HG03520 (cell line): ENCODE measurements at regions not wholly inside any gene's neighbourhood (a gene's known extent, or its start where the extent isn't known, plus 50 kb on each side); places are given as distances from the start of the nearest gene placed in this dataset.
A peak's percentile ranks its signal among the peaks of the same experiment; 100 is the strongest.

Source experiments
- ATAC-seq: cut with Tn5 transposase; IDR thresholded peaks from one replicate; pipeline ENCODE4 v1.9.1; 2021; ENCODE audit warnings: mild to moderate bottlenecking, moderate library complexity; ENCODE audit not compliant: unreplicated experiment

- ATAC-seq: no peak
These were observed 216.6 kb downstream of the SH3BP4 start for GRCh38 chr2:235168174-235168979.

- ATAC-seq: no peak
These were observed 218.2 kb downstream of the SH3BP4 start for GRCh38 chr2:235170016-235170415.

- ATAC-seq: no peak
These were observed 219.0 kb downstream of the SH3BP4 start for GRCh38 chr2:235170536-235171521.

- ATAC-seq: no peak
These were observed 219.8 kb downstream of the SH3BP4 start for GRCh38 chr2:235171550-235172031.

GRCh38 chr2:235180642-235181041 is 228.8 kb downstream of the SH3BP4 start:
- ATAC-seq: no peak

GRCh38 chr2:235183786-235184185 is 232.0 kb downstream of the SH3BP4 start:
- ATAC-seq: no peak

- no peak for ATAC-seq
These were observed 236.0 kb downstream of the SH3BP4 start for GRCh38 chr2:235187806-235188205.

GRCh38 chr2:235191486-235191885 is 239.7 kb downstream of the SH3BP4 start:
- no peak for ATAC-seq

- ATAC-seq: no peak
These were observed 240.2 kb downstream of the SH3BP4 start for GRCh38 chr2:235191978-235192377.

GRCh38 chr2:235194351-235194750 is 242.5 kb downstream of the SH3BP4 start:
- ATAC-seq: no peak

GRCh38 chr2:235194836-235195235 is 243.0 kb downstream of the SH3BP4 start:
- no peak for ATAC-seq

- no peak for ATAC-seq
These were observed 244.1 kb downstream of the SH3BP4 start for GRCh38 chr2:235195921-235196320.

GRCh38 chr2:235199128-235199527 is 247.3 kb downstream of the SH3BP4 start:
- no peak for ATAC-seq

GRCh38 chr2:235200216-235200615 is 248.4 kb downstream of the SH3BP4 start:
- ATAC-seq: no peak

- no peak for ATAC-seq
These were observed 249.9 kb downstream of the SH3BP4 start for GRCh38 chr2:235201756-235202155.

- ATAC-seq: no peak
These were observed 253.1 kb downstream of the SH3BP4 start for GRCh38 chr2:235204948-235205347.

GRCh38 chr2:235206399-235206798 is 254.6 kb downstream of the SH3BP4 start:
- ATAC-seq: no peak

- peak; percentile 68 for ATAC-seq
These were observed 255.3 kb downstream of the SH3BP4 start for GRCh38 chr2:235206980-235207579.

GRCh38 chr2:235211056-235211455 is 259.2 kb downstream of the SH3BP4 start:
- no peak for ATAC-seq

- no peak for ATAC-seq
These were observed 260.8 kb downstream of the SH3BP4 start for GRCh38 chr2:235212501-235213158.

- ATAC-seq: no peak
These were observed 263.4 kb downstream of the SH3BP4 start for GRCh38 chr2:235215248-235215647.
